ENCODE measurements at regions not wholly inside any gene's neighbourhood (a gene's known extent, or its start where the extent isn't known, plus 50 kb on each side); places are given as distances from the start of the nearest gene placed in this dataset.

DNA sequence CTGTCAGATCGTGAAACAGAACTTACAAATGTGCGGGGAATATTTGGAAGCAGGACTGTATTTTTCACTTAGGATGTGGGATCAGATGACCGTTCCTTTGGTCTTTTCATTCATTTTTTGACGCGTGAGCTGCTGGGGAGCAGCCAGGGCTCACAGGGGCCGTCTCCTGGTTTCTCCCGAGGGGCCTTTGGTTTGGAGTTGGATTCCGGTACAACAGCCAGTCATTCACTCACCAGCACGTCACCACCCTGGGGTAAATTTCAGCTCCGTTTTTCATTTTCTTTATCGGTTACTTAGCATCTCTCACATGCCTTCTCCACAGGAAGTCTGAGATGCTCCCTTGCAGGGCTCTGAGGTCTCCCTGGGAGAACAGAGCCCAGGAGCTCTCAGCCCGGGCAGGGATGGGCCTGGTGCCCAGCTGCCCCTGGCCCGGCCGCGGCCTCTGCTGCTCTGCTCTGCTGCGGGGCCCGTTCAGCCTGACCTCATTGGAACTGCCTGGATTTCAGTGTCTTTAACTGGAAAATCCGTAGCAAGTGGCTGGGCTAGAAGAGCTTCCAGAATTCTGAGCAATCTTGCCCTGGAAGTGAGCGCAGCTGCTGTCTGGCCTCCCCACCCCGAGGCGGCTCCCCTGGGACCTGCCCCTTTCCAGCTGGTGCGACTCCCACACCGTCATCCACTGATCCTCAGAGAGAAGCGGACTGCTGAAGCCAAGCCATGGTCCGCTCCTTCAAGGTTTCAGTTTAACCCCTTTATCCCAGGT, 335.6 kb downstream of the EIPR1 start:
- TF ChIP-seq, protein P1, sequence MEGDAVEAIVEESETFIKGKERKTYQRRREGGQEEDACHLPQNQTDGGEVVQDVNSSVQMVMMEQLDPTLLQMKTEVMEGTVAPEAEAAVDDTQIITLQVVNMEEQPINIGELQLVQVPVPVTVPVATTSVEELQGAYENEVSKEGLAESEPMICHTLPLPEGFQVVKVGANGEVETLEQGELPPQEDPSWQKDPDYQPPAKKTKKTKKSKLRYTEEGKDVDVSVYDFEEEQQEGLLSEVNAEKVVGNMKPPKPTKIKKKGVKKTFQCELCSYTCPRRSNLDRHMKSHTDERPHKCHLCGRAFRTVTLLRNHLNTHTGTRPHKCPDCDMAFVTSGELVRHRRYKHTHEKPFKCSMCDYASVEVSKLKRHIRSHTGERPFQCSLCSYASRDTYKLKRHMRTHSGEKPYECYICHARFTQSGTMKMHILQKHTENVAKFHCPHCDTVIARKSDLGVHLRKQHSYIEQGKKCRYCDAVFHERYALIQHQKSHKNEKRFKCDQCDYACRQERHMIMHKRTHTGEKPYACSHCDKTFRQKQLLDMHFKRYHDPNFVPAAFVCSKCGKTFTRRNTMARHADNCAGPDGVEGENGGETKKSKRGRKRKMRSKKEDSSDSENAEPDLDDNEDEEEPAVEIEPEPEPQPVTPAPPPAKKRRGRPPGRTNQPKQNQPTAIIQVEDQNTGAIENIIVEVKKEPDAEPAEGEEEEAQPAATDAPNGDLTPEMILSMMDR (IDR thresholded peaks at IDR 0.05): no peak
- no peak for TF ChIP-seq POLR2A (IDR thresholded peaks at IDR 0.05)

All from right lobe of liver (tissue), 4 donors.